ENCODE measurements at regions not wholly inside any gene's neighbourhood (a gene's known extent, or its start where the extent isn't known, plus 50 kb on each side); places are given as distances from the start of the nearest gene placed in this dataset.

- H3K4me3 ChIP-seq (ENCODE audit: low read depth, low read length): no peak overlapping the region
- DNase-seq (ENCODE audit: low read depth): no peak
- no peak for TF ChIP-seq CTCF (conservative IDR thresholded peaks at IDR 0.05; ENCODE audit: low read depth, low read length)
Measured at GRCh38 chr13:105251293-105251692, 1284.2 kb downstream of the EFNB2 start.

- no peak overlapping the region for H3K4me3 ChIP-seq (ENCODE audit: low read depth, low read length)
- no peak for DNase-seq (ENCODE audit: low read depth)
- no peak for TF ChIP-seq CTCF (conservative IDR thresholded peaks at IDR 0.05; ENCODE audit: low read depth, low read length)
Measured at GRCh38 chr13:105247830-105248229, 1287.6 kb downstream of the EFNB2 start.

- TF ChIP-seq CTCF (conservative IDR thresholded peaks at IDR 0.05; ENCODE audit: low read depth, low read length): no peak
- no peak overlapping the region for H3K4me3 ChIP-seq (ENCODE audit: low read depth, low read length)
- no peak for DNase-seq (ENCODE audit: low read depth)
Measured at GRCh38 chr13:105240371-105240770, 1295.1 kb downstream of the EFNB2 start.

GRCh38 chr13:105232439-105232838, 1303.0 kb downstream of the EFNB2 start:
- TF ChIP-seq CTCF (conservative IDR thresholded peaks at IDR 0.05; ENCODE audit: low read depth, low read length): no peak
- no peak for DNase-seq (ENCODE audit: low read depth)
- no peak overlapping the region for H3K4me3 ChIP-seq (ENCODE audit: low read depth, low read length)

- no peak for TF ChIP-seq CTCF (conservative IDR thresholded peaks at IDR 0.05; ENCODE audit: low read depth, low read length)
- no peak for DNase-seq (ENCODE audit: low read depth)
- no peak overlapping the region for H3K4me3 ChIP-seq (ENCODE audit: low read depth, low read length)
Measured at GRCh38 chr13:105232006-105232405, 1303.5 kb downstream of the EFNB2 start.

- no peak for TF ChIP-seq CTCF (conservative IDR thresholded peaks at IDR 0.05; ENCODE audit: low read depth, low read length)
- H3K4me3 ChIP-seq (ENCODE audit: low read depth, low read length): no peak overlapping the region
- DNase-seq (ENCODE audit: low read depth): no peak
Measured at GRCh38 chr13:105231579-105231978, 1303.9 kb downstream of the EFNB2 start.

GRCh38 chr13:105220881-105221280, 1314.6 kb downstream of the EFNB2 start:
- DNase-seq (ENCODE audit: low read depth): no peak
- TF ChIP-seq CTCF (conservative IDR thresholded peaks at IDR 0.05; ENCODE audit: low read depth, low read length): no peak
- no peak overlapping the region for H3K4me3 ChIP-seq (ENCODE audit: low read depth, low read length)
